HCT116 (cell line): ENCODE measurements at regions not wholly inside any gene's neighbourhood (a gene's known extent, or its start where the extent isn't known, plus 50 kb on each side); places are given as distances from the start of the nearest gene placed in this dataset.

Experiments used
- CTCF ChIP-seq, 3 experiments: fragments of 200-600 bp in 1 of 3; sonication (generic) in 1 of 3; IDR thresholded peaks in 2 of 3; conservative IDR thresholded peaks in 1 of 3; 2 replicates each; pipeline ENCODE4 v1.5.1; 2012 to 2017; ENCODE audit warnings: low read depth in 2 of 3, low read length in 2 of 3, antibody characterized with exemption in 1 of 3, borderline replicate concordance in 1 of 3, control low read depth in 1 of 3, mild to moderate bottlenecking in 1 of 3, mixed read lengths in 1 of 3, mixed run types in 1 of 3, moderate library complexity in 1 of 3; ENCODE audit not compliant: insufficient read depth in 1 of 3
- EZH2 ChIP-seq: fragments of 200-600 bp; sonication (generic); IDR thresholded peaks from 2 replicates; pipeline ENCODE4 v1.6.1; 2017; ENCODE audit warnings: antibody characterized with exemption, mixed run types
- EZH2phosphoT487 ChIP-seq: fragments of 200-600 bp; IDR thresholded peaks from 2 replicates; pipeline ENCODE4 v1.6.1; 2018; ENCODE audit warnings: antibody characterized with exemption, borderline replicate concordance
- FOSL1 ChIP-seq: IDR thresholded peaks from 2 replicates; pipeline ENCODE4 v1.6.1; 2012; ENCODE audit warnings: low read depth
- JUND ChIP-seq: IDR thresholded peaks from 2 replicates; pipeline ENCODE4 v1.6.1; 2012
- POLR2AphosphoS5 ChIP-seq: IDR thresholded peaks from 2 replicates; pipeline ENCODE4 v1.6.1; 2011; ENCODE audit warnings: mild to moderate bottlenecking, low read depth, low read length, moderate library complexity
- SRF ChIP-seq: IDR thresholded peaks from 2 replicates; pipeline ENCODE4 v1.6.1; 2012; ENCODE audit warnings: low read depth
- YY1 ChIP-seq: IDR thresholded peaks from 2 replicates; pipeline ENCODE4 v1.6.1; 2011; ENCODE audit warnings: low read length, low read depth, moderate library complexity, mild to moderate bottlenecking; ENCODE audit not compliant: insufficient replicate concordance; ENCODE audit errors: extremely low read depth

- TF ChIP-seq POLR2AphosphoS5 (no peak), CTCF (IDR thresholded peaks at IDR 0.05 in 2 of 3, conservative IDR thresholded peaks at IDR 0.05 in 1 of 3; ENCODE audit: borderline replicate concordance in 1 of 3, insufficient read depth in 1 of 3, low read depth in 2 of 3, low read length in 2 of 3) (no peak), JUND (no peak), EZH2phosphoT487 (no peak), FOSL1 (no peak), YY1 (no peak), SRF (no peak), EZH2 (no peak)
Measured at GRCh38 chr1:200328379-200328778, 81.5 kb downstream of the ZNF281 start.
